ENCODE measurements at regions not wholly inside any gene's neighbourhood (a gene's known extent, or its start where the extent isn't known, plus 50 kb on each side); places are given as distances from the start of the nearest gene placed in this dataset.
"Not testable (repeated sequence)": the region's sequence is repeated elsewhere in the genome, so short reads cannot be mapped to it uniquely, and the experiment has no call there.

- no peak overlapping the region for H3K4me3 ChIP-seq (ENCODE audit: low read length)
- H3K9ac ChIP-seq (ENCODE audit: low read length) = no peak overlapping the region
- no peak overlapping the region for H2AFZ ChIP-seq (ENCODE audit: low read depth, low read length)
- H3K4me2 ChIP-seq (ENCODE audit: low read length) = no peak overlapping the region
- no peaks in the 10 kb centered on the region for H3K9me2 ChIP-seq (ENCODE audit: insufficient read depth, low read length)
- H3K79me2 ChIP-seq (replicated peaks; ENCODE audit: insufficient read depth, low read length) = no peaks in the 10 kb centered on the region
- no peaks in the 10 kb centered on the region for H4K20me1 ChIP-seq (ENCODE audit: insufficient read depth)
- no peaks in the 10 kb centered on the region for H3K9me3 ChIP-seq (ENCODE audit: low read length)
- no peaks in the 10 kb centered on the region for H3K36me3 ChIP-seq (ENCODE audit: insufficient read depth, low read length)
- TF ChIP-seq RAD21 (conservative IDR thresholded peaks at IDR 0.05) (no peak), MXI1 (conservative IDR thresholded peaks at IDR 0.05; ENCODE audit: poor library complexity, severe bottlenecking) (no peak), REST (IDR thresholded peaks at IDR 0.05; ENCODE audit: borderline replicate concordance) (no peak), EZH2 (IDR thresholded peaks at IDR 0.05; ENCODE audit: borderline replicate concordance, insufficient read depth, low read length, poor library complexity, severe bottlenecking) (no peak), TAF1 (IDR thresholded peaks at IDR 0.05; ENCODE audit: low read depth) (no peak), POLR2AphosphoS5 (IDR thresholded peaks at IDR 0.05) (no peak), CTCF (IDR thresholded peaks at IDR 0.05; ENCODE audit: poor library complexity, severe bottlenecking) (no peak)
- no peaks in the 10 kb centered on the region for H3F3A ChIP-seq (ENCODE audit: insufficient read depth, low read length, poor library complexity, severe bottlenecking)
- no peak overlapping the region for H3K27ac ChIP-seq (ENCODE audit: low read length)
- no peaks in the 10 kb centered on the region for H3K27me3 ChIP-seq (ENCODE audit: insufficient read depth, low read depth, low read length)
Observed at GRCh38 chr6:130617658-130618057, 209.5 kb upstream of the SMLR1 start.

GRCh38 chr6:130618806-130619205 lies 208.4 kb upstream of the SMLR1 start:
- not testable (repeated sequence) for H3K4me2 ChIP-seq (ENCODE audit: low read length); H2AFZ ChIP-seq (ENCODE audit: low read depth, low read length); H3K27me3 ChIP-seq (ENCODE audit: insufficient read depth, low read depth, low read length); H3F3A ChIP-seq (ENCODE audit: insufficient read depth, low read length, poor library complexity, severe bottlenecking); H3K9ac ChIP-seq (ENCODE audit: low read length); H4K20me1 ChIP-seq (ENCODE audit: insufficient read depth); H3K36me3 ChIP-seq (ENCODE audit: insufficient read depth, low read length); H3K4me3 ChIP-seq (ENCODE audit: low read length); H3K9me2 ChIP-seq (ENCODE audit: insufficient read depth, low read length); H3K27ac ChIP-seq (ENCODE audit: low read length); H3K79me2 ChIP-seq (replicated peaks; ENCODE audit: insufficient read depth, low read length); H3K9me3 ChIP-seq (ENCODE audit: low read length)

- H3K9ac ChIP-seq (ENCODE audit: low read length) = no peak overlapping the region
- no peaks in the 10 kb centered on the region for H4K20me1 ChIP-seq (ENCODE audit: insufficient read depth)
- no peaks in the 10 kb centered on the region for H3K79me2 ChIP-seq (replicated peaks; ENCODE audit: insufficient read depth, low read length)
- no peak overlapping the region for H3K4me2 ChIP-seq (ENCODE audit: low read length)
- no peaks in the 10 kb centered on the region for H3K9me3 ChIP-seq (ENCODE audit: low read length)
- no peaks in the 10 kb centered on the region for H3F3A ChIP-seq (ENCODE audit: insufficient read depth, low read length, poor library complexity, severe bottlenecking)
- no peak overlapping the region for H3K4me3 ChIP-seq (ENCODE audit: low read length)
- TF ChIP-seq REST (IDR thresholded peaks at IDR 0.05; ENCODE audit: borderline replicate concordance) = no peak
- TF ChIP-seq EP300 (conservative IDR thresholded peaks at IDR 0.05; ENCODE audit: poor library complexity, severe bottlenecking) = no peak
- TF ChIP-seq RAD21 (conservative IDR thresholded peaks at IDR 0.05) = no peak
- no peak for TF ChIP-seq TAF1 (IDR thresholded peaks at IDR 0.05; ENCODE audit: low read depth)
- no peak for TF ChIP-seq MXI1 (conservative IDR thresholded peaks at IDR 0.05; ENCODE audit: poor library complexity, severe bottlenecking)
- TF ChIP-seq SMC3 (conservative IDR thresholded peaks at IDR 0.05; ENCODE audit: poor library complexity) = no peak
- TF ChIP-seq EZH2 (IDR thresholded peaks at IDR 0.05; ENCODE audit: borderline replicate concordance, insufficient read depth, low read length, poor library complexity, severe bottlenecking) = no peak
- TF ChIP-seq CTCF (IDR thresholded peaks at IDR 0.05; ENCODE audit: poor library complexity, severe bottlenecking) = no peak
- TF ChIP-seq POLR2AphosphoS5 (IDR thresholded peaks at IDR 0.05) = no peak
- no peaks in the 10 kb centered on the region for H3K9me2 ChIP-seq (ENCODE audit: insufficient read depth, low read length)
- no peak overlapping the region for H2AFZ ChIP-seq (ENCODE audit: low read depth, low read length)
- H3K27ac ChIP-seq (ENCODE audit: low read length) = no peak overlapping the region
- H3K27me3 ChIP-seq (ENCODE audit: insufficient read depth, low read depth, low read length) = no peaks in the 10 kb centered on the region
- H3K36me3 ChIP-seq (ENCODE audit: insufficient read depth, low read length) = no peaks in the 10 kb centered on the region
Observed at GRCh38 chr6:130620338-130620781, 206.8 kb upstream of the SMLR1 start.

Data from neural cell (in vitro differentiated cells).